HG03521 (cell line): ENCODE measurements at regions not wholly inside any gene's neighbourhood (a gene's known extent, or its start where the extent isn't known, plus 50 kb on each side); places are given as distances from the start of the nearest gene placed in this dataset.
A peak's percentile ranks its signal among the peaks of the same experiment; 100 is the strongest.

ENCODE experiments used
- ATAC-seq: cut with Tn5 transposase; IDR thresholded peaks from one replicate; pipeline ENCODE4 v1.9.1; 2021; ENCODE audit warnings: mild to moderate bottlenecking, moderate library complexity; ENCODE audit not compliant: unreplicated experiment

- ATAC-seq, result no peak
Observed at GRCh38 chr6:156167016-156167624, 610.1 kb upstream of the ARID1B start.

- no peak for ATAC-seq
Observed at GRCh38 chr6:156166093-156166492, 611.1 kb upstream of the ARID1B start.

- no peak for ATAC-seq
Observed at GRCh38 chr6:156164701-156165452, 612.3 kb upstream of the ARID1B start.

GRCh38 chr6:156163311-156163710 is 613.9 kb upstream of the ARID1B start:
- no peak for ATAC-seq

- ATAC-seq, result no peak
Observed at GRCh38 chr6:156161471-156161870, 615.7 kb upstream of the ARID1B start.

GRCh38 chr6:156160795-156161165 is 616.4 kb upstream of the ARID1B start:
- no peak for ATAC-seq

GRCh38 chr6:156160007-156160794 is 617.0 kb upstream of the ARID1B start:
- no peak for ATAC-seq

- ATAC-seq, result no peak
Observed at GRCh38 chr6:156154896-156155295, 622.3 kb upstream of the ARID1B start.

GRCh38 chr6:156150391-156150790 is 626.8 kb upstream of the ARID1B start:
- no peak for ATAC-seq

- no peak for ATAC-seq
Observed at GRCh38 chr6:156146891-156147290, 630.3 kb upstream of the ARID1B start.

- peak; percentile 86 for ATAC-seq
Observed at GRCh38 chr6:156131221-156131903, 645.8 kb upstream of the ARID1B start.

- ATAC-seq, result no peak
Observed at GRCh38 chr6:156126535-156126934, 650.6 kb upstream of the ARID1B start.

- no peak for ATAC-seq
Observed at GRCh38 chr6:156125844-156126243, 651.3 kb upstream of the ARID1B start.

- ATAC-seq, result no peak
Observed at GRCh38 chr6:156123731-156124130, 653.4 kb upstream of the ARID1B start.

- no peak for ATAC-seq
Observed at GRCh38 chr6:156121973-156122372, 655.2 kb upstream of the ARID1B start.

GRCh38 chr6:156114541-156114940 is 658.9 kb upstream of the NOX3 start:
- ATAC-seq, result no peak

- ATAC-seq, result no peak
Observed at GRCh38 chr6:156113631-156114030, 658.0 kb upstream of the NOX3 start.

- ATAC-seq, result no peak
Observed at GRCh38 chr6:156111913-156112312, 656.3 kb upstream of the NOX3 start.

- ATAC-seq, result no peak
Observed at GRCh38 chr6:156110249-156110648, 654.6 kb upstream of the NOX3 start.

GRCh38 chr6:156109713-156110112 is 654.1 kb upstream of the NOX3 start:
- no peak for ATAC-seq

GRCh38 chr6:156107624-156108101 is 652.0 kb upstream of the NOX3 start:
- ATAC-seq, result no peak
